SJSA1 (cell line): ENCODE measurements at regions not wholly inside any gene's neighbourhood (a gene's known extent, or its start where the extent isn't known, plus 50 kb on each side); places are given as distances from the start of the nearest gene placed in this dataset.
"Not testable (repeated sequence)": the region's sequence is repeated elsewhere in the genome, so short reads cannot be mapped to it uniquely, and the experiment has no call there.

Source experiments
- DNase-seq, 2 experiments: peaks; one replicate each; pipeline ENCODE4 v3.0.0-alpha.2; 2015 to 2020; ENCODE audit warnings: low spot score in 2 of 2, low read depth in 1 of 2
- H3K27ac ChIP-seq: fragments of 250-450 bp; sonication (Bioruptor Pico); 2 replicates; pipeline ENCODE4 v1.5.1; 2020; ENCODE audit warnings: mild to moderate bottlenecking, moderate library complexity
- H3K27me3 ChIP-seq: fragments of 250-450 bp; sonication (Bioruptor Pico); replicated peaks from 2 replicates; pipeline ENCODE4 v1.5.1; 2020; ENCODE audit warnings: mild to moderate bottlenecking, moderate library complexity
- H3K36me3 ChIP-seq: fragments of 250-450 bp; sonication (Bioruptor Pico); 2 replicates; pipeline ENCODE4 v1.5.1; 2020; ENCODE audit warnings: mild to moderate bottlenecking
- H3K4me1 ChIP-seq: fragments of 250-450 bp; sonication (Bioruptor Pico); replicated peaks from 2 replicates; pipeline ENCODE4 v1.6.1; 2021; ENCODE audit warnings: mild to moderate bottlenecking
- H3K4me3 ChIP-seq: fragments of 250-450 bp; sonication (Bioruptor Pico); 2 replicates; pipeline ENCODE4 v1.5.1; 2020; ENCODE audit warnings: mild to moderate bottlenecking
- H3K9me3 ChIP-seq: fragments of 250-450 bp; sonication (Bioruptor Pico); replicated peaks from 2 replicates; pipeline ENCODE4 v1.5.1; 2020; ENCODE audit warnings: mild to moderate bottlenecking

DNA sequence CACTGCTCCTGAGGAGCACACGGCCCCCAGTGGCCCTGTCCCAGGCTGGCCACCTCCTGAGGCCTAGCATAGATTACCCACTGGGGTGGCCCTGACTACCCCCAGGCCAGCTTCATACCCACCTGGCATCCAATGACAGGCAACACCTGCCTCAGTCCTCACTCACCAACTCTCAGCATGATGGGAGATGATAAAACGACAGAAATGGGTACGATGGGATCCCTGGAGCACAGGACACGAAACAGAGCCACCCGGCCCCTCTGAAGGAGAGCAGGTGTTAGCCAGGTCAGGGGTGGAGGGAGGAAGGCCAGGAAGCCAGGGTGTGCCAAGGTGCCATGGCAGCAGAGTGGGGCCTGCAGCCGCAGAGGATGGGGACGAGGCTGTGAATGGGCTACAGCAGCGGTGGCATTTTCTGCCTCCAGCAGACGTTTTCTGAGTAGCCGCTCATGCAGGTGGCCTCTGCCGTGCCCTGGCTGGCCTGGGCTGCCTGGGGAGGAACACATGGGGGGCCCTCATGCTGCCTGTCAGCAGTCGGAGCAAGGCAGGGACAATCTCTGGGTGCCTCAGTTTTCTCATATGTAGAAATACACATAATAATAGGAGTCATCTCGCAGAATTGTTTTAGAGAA is 50.2 kb upstream of the FGF3 start:
- Histone ChIP-seq H3K27me3 (peaks cover 11% of the 10 kb centered on the region), H3K4me3 (no peak overlapping the region), H3K36me3 (no peaks in the 10 kb centered on the region), H3K27ac (no peak overlapping the region), H3K9me3 (no peaks in the 10 kb centered on the region), H3K4me1 (peaks cover 17% of the 10 kb centered on the region)
- DNase-seq, result peak in 1 of 2 experiments; percentile 53

DNA sequence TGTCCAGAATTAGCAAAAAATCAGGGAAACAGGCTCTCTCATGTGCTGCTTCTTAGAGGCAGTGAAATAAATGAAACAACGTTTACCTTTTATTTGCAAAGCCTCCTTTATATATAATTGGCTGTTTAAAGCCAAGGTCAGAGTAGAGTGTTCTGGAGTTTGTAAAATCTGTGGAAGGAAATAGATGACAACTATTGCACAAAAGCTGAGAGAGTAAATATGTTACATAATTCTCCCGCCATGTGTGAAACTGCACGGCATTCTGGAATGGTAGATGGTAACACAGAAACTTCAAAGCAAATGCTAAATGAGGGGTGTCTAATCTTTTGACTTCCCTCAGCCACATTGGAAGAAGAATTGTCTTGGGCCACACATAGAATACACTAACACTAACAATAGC is 51.5 kb upstream of the FGF3 start:
- Histone ChIP-seq H3K9me3 (no peaks in the 10 kb centered on the region), H3K27ac (no peak overlapping the region), H3K27me3 (peaks cover 23% of the 10 kb centered on the region), H3K36me3 (no peaks in the 10 kb centered on the region), H3K4me1 (peaks cover 17% of the 10 kb centered on the region), H3K4me3 (no peak overlapping the region)
- no peak for DNase-seq

DNA sequence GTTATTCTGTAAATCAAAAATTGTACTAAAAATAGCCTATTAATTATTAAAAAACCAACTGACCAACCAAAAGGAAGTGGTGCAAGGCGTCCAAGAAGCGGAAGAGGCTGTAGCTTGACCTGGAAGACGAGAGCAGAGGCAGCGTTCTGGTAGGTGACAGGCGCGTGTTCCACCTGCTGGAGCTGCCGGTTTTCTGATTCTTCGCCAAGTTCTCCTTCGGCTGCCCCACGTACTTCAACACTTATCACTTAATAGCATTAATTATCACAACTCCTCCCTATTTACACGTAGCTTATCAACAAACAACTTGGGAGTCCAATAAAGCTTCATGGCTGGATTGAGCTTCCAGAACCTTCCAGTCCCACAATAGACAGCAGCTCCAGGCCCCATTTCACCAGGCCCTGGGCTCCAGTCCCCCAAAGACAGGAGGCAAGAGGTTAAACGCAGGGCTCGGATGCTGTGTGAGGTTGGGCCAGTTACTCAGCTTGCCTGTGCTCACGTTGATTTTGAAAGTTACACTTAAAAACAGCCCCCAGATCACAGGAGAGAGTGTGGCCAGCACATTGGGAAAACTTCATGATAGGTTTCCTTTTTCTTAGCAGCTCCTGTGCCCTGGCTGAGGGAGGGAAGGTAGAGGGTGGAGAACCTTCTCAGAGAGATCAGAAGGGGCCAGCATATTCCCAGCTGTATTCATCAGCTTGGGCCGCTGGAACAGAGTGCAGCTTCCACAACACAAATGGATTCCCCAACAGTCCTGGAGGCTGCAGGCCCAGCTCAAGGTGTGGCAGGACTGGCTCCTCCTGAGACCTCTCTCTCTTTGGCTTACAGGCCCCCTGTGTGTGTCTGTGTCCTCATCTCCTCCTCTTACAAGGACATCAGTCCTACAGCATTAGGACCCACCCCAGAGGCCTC is 54.2 kb upstream of the FGF3 start:
- Histone ChIP-seq H3K9me3 (no peaks in the 10 kb centered on the region), H3K27me3 (peaks cover 39% of the 10 kb centered on the region)

DNA sequence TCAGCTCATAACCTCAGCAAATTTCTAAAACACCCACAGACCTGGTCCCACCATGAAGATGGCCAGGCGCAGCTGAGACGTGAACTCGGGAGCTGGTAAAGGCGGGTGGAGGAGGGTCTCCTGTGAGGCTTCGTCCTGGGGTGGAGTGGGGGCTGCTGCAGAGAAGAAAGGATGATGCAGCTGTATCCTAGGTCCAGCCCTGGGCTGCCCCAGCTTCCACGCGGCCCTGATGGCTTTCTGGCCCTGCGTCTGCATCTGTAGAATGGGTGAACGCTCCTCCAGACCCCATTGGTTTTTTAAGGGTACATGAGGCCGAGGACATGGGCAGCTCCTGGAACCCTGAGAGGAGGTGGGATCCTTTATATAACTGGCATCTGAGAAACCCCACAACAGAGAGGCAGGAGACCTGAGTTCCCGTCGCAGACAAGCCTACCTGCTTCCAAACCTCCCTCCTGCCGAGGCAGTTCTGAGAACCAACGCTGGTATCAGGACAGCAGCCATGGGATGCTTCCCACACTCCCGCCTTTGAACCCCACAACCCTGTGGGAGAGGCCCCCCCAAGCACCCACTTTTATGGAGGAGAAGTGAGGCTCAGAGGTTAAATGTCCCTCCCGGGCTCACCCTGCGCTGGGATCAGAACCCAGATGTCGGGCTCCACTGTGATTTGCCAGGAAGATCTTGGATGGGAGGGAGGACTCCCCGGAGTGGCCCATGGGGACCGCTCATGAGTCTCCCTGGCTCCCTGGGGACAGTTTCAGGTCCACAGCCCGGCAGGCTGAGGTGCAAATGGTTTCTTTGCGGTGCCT is 55.2 kb upstream of the FGF3 start:
- peaks cover 39% of the 10 kb centered on the region for H3K27me3 ChIP-seq

More for the DNA sequence above, 54.2 kb upstream of the FGF3 start:
- H3K4me3 ChIP-seq, result no peak overlapping the region
- no peak overlapping the region for H3K27ac ChIP-seq
- no peaks in the 10 kb centered on the region for H3K36me3 ChIP-seq
- peaks cover under 1% of the 10 kb centered on the region; the same call in 1 of the 2 replicates for H3K4me1 ChIP-seq
- DNase-seq, result peak in 1 of 2 experiments; percentile 51

DNA sequence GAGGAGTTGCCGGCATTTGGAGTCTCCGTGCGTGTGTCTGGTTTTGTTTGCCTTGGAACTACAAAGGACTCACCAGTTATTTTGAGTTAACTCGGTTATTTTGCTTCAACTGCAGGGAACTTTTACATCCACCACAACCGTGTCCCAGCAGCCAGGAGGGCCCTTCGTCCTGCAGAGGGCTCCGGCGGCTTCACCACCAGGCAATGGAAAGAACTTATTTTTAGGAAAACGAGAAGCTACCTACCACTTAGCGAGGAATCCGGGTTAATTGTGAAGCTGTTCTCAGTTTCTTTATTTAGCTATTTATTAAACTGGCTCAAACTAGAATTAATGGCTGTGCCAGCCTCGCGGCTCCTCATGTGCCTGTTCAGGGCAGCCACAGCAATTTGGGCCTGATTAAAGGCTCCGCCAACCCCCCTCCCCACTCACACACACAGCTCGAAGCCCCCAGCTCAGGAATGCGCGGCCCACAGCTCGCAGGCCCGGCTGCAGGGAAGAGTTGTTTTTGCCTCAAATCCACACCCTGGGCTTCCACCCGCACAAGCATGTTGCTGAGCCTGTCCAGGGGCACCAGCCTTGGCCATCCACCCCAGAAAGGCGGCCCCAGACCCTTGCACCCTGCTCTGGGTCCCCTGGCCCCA is 55.9 kb upstream of the FGF3 start:
- Histone ChIP-seq H3K4me3 (no peak overlapping the region), H3K4me1 (no peaks in the 10 kb centered on the region), H3K27me3 (peaks cover 39% of the 10 kb centered on the region), H3K27ac (no peak overlapping the region), H3K9me3 (no peaks in the 10 kb centered on the region), H3K36me3 (no peaks in the 10 kb centered on the region)
- DNase-seq, result peak in 1 of 2 experiments; percentile 51

More for the DNA sequence above, 55.2 kb upstream of the FGF3 start:
- no peak overlapping the region for H3K27ac ChIP-seq
- H3K4me1 ChIP-seq, result no peaks in the 10 kb centered on the region
- no peaks in the 10 kb centered on the region for H3K9me3 ChIP-seq
- no peaks in the 10 kb centered on the region for H3K36me3 ChIP-seq
- H3K4me3 ChIP-seq, result no peak overlapping the region
- peak in 1 of 2 experiments; percentile 57 for DNase-seq

DNA sequence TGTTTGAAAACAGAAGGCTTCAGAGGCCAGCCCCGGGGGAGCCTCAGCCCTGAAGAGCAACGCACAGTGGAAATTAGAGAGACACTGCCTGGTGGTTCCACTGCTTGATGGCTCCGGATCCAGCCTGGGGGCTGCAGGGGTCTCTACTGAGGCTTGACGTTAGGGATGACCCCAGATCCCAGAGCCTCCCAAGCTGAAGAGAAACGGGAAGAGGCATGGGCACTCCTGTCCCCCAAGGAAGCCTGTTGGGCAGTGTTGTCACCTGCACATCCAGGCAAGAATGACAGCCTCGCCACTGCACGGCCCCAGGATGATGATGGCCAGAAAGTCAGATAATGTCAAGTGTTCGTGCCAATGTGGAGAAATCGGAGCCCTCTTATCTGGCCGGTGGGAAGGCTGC is 56.8 kb upstream of the FGF3 start:
- H3K27me3 ChIP-seq, result peaks cover 39% of the 10 kb centered on the region
- no peak overlapping the region for H3K4me3 ChIP-seq
- H3K36me3 ChIP-seq, result no peaks in the 10 kb centered on the region
- DNase-seq, result peak in 1 of 2 experiments; percentile 48
- H3K9me3 ChIP-seq, result no peaks in the 10 kb centered on the region
- H3K4me1 ChIP-seq, result no peaks in the 10 kb centered on the region
- no peak overlapping the region for H3K27ac ChIP-seq

DNA sequence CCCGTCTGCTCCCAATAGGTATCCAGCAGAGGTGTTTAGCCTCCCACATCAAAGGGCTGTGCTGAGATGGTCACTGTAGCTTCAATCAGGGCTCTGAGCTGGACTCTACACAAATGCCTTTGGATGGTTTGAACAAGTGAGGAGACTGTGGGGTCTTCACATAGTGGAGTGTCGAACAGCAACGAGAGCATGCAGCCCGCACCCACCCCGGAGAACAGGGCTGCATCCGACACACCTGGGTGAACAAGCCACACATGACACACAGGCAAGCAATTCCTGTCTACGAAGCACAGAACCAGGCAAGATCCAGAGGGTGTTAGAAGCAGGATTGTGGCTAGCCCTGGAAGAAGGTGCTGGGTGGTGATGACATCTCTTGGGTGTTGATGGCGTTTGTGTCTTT is 58.0 kb upstream of the FGF3 start:
- H3K4me3 ChIP-seq, result no peak overlapping the region
- H3K4me1 ChIP-seq, result no peaks in the 10 kb centered on the region
- no peak overlapping the region for H3K27ac ChIP-seq
- H3K27me3 ChIP-seq, result peaks cover 39% of the 10 kb centered on the region
- no peaks in the 10 kb centered on the region for H3K9me3 ChIP-seq
- H3K36me3 ChIP-seq, result no peaks in the 10 kb centered on the region
- peak in 1 of 2 experiments; percentile 47 for DNase-seq

DNA sequence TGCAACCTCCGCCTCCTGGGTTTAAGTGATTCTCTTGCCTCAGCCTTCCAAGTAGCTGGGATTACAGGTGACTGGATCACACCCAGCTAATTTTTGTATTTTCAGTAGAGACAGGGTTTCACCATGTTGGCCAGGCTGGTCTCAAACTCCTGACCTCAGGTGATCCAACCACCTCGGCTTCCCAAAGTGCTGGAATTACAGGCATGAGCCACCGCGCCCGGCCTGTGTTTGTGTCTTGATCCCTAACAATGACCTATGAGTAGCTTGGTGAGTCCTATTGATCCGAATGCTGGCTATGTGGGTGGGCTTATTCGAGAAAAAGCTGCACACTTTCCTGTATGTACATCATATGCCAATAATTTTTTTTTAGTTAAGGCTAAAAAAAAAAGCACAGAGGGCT is 58.5 kb upstream of the FGF3 start:
- H3K27ac ChIP-seq, H3K36me3 ChIP-seq, H3K4me1 ChIP-seq, H3K9me3 ChIP-seq, H3K4me3 ChIP-seq: not testable (repeated sequence)
- DNase-seq, result peak in 1 of 2 experiments; percentile 52
- H3K27me3 ChIP-seq, result peaks cover 42% of the 10 kb centered on the region

DNA sequence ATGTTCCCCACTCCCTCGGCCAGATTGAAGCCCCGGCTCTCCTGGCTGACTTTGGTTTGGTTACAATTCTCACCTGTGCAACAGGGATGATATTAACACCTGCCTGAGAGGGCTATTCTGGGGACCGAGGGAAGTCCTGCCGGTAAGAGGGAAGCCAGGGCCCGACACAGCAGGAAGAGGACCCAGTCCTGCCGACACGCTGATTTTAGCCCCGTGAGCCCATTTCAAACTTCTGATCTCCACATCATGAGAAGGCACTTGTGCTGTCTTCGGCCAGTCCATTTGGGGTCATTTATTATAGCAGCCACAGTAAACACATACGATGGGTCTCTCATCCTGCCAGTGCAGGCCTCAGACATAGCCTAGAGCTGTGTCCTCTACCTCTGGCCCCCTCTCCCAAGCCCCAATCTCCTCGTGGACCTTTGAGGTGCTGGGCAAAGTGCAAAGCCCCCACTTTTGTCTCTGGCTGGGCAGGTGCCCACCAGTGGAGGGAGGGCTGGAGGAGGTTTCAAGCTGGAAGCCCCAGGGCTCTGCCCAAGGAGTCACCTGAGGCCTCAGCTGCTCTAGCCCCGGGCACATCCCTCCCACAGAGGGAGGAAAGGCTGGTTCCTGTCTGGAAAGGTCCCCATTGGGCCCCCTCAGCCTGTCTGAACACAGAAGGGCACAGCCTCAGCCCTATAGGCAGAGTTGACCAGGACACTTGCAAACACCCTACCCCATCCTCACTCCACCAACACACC is 59.1 kb upstream of the FGF3 start:
- H3K27me3 ChIP-seq, result peaks cover 42% of the 10 kb centered on the region
- H3K27ac ChIP-seq, result no peak overlapping the region
- no peaks in the 10 kb centered on the region; the same call in 1 of the 2 replicates for H3K4me1 ChIP-seq

DNA sequence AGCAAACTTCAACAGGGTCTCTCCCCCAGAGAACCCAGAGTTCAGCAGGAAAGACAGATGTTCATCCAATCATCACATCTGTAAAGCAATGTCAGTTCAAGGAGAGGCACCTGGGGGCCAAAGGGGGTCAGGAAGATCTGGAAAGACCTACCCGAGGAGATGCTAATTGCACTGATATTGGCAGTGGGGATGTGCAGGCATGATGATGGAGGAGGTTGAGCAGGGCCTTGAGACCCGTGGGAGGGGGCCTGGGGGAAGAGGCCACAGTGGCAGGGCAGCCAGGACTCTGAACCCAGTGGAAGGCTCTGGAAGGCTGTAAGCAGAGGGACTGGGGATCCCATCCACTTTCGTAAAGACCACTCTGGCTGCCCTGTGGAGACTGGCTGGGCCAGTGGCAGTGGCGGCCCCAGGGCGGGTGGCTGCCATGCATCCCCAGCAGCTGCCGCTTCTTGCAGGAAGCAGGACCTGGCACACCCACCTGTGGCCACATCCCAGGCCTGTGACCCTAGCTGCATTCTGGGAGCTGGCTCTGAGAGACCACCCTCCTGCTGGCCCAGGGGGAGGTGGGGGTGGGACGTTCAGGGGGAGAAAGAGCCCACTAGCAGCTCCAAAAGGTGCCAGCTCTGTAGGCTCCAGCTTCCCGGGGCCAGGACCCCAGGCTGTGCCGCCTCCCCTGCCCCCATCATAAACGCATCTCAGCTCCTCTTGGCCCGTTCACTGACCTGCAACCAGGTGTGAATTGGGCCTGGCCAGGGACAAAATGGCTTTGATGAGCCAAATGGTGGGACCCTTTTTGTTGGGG is 59.9 kb upstream of the FGF3 start:
- no peaks in the 10 kb centered on the region for H3K36me3 ChIP-seq
- H3K4me1 ChIP-seq, result no peaks in the 10 kb centered on the region; the same call in 1 of the 2 replicates
- no peak overlapping the region for H3K4me3 ChIP-seq
- peaks cover 43% of the 10 kb centered on the region for H3K27me3 ChIP-seq
- no peaks in the 10 kb centered on the region for H3K9me3 ChIP-seq
- H3K27ac ChIP-seq, result no peak overlapping the region
- no peak for DNase-seq

More for the DNA sequence above, 59.1 kb upstream of the FGF3 start:
- Histone ChIP-seq H3K9me3 (no peaks in the 10 kb centered on the region), H3K4me3 (no peak overlapping the region), H3K36me3 (no peaks in the 10 kb centered on the region)
- DNase-seq, result peak in 1 of 2 experiments; percentile 45

DNA sequence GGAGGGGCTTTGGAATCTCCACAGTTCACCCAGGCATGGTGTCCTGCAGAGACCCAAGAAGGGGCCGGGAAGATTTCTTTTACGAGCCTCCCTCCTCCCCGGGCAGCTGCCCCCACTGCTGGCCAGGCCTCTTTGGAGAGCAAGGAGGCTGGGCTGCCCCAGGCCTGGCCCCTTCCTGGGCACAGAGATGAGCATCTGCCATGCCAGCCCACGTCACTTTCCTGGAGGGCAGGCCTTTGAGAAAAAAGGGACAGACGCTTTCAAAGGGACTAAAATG is 60.5 kb upstream of the FGF3 start:
- no peaks in the 10 kb centered on the region for H3K9me3 ChIP-seq
- H3K27ac ChIP-seq, result no peak overlapping the region
- H3K27me3 ChIP-seq, result peaks cover 38% of the 10 kb centered on the region
- no peaks in the 10 kb centered on the region for H3K36me3 ChIP-seq
- no peak for DNase-seq
- no peaks in the 10 kb centered on the region; the same call in 1 of the 2 replicates for H3K4me1 ChIP-seq
- no peak overlapping the region for H3K4me3 ChIP-seq

DNA sequence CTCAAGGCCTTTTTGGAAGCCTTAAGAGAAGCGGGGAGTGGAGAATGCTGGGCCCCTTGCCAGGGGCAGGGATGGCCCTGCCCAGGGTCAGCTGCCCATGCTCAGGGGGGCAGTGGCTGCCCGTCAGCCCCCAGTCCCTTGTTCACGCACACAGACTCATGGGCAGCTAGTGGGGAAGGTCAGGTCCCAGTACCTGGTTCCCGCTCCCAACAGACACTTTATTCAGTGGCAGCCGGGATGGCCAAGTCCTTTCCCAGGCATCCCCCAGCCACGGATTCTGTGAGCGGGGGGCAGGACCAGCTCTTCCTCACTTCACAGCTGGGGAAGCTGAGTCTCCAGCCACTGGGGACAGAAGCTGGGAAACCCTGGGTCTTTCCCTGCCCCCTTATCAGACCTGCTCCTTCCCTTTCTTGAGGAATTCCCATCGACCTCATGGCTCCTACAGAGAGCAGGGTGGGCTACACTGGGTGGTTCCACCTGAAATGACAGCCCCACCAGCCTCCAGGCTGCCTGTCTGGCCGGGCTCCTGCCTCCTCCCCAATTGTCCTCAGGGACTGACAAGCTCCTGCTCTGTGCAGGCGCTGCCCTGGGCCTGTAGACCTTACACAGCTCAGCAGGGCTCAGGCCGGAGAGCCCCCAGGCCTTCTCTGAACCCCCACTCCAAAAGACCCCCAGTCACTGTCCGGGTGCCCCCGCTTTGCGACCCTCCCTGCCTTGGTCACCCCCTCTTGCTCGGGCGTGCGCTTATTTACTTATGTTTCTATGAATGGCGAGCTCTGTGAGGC is 61.0 kb upstream of the FGF3 start:
- no peak for DNase-seq
- Histone ChIP-seq H3K4me3 (no peak overlapping the region), H3K27ac (no peak overlapping the region), H3K27me3 (peaks cover 32% of the 10 kb centered on the region), H3K36me3 (no peaks in the 10 kb centered on the region), H3K4me1 (no peaks in the 10 kb centered on the region; the same call in 1 of the 2 replicates), H3K9me3 (no peaks in the 10 kb centered on the region)
